Parathyroid adenoma (tissue), 2 donors: ENCODE measurements at regions not wholly inside any gene's neighbourhood (a gene's known extent, or its start where the extent isn't known, plus 50 kb on each side); places are given as distances from the start of the nearest gene placed in this dataset.

Experiments used
- H2AFZ ChIP-seq: fragments of 300-600 bp; sonication (generic); one replicate; pipeline ENCODE4 v1.7.0; 2017; ENCODE audit warnings: antibody characterized with exemption, mild to moderate bottlenecking
- H3K27ac ChIP-seq: fragments of 300-600 bp; sonication (generic); one replicate; pipeline ENCODE4 v1.7.0; 2017
- H3K27me3 ChIP-seq: fragments of 300-600 bp; sonication (generic); one replicate; pipeline ENCODE4 v1.7.0; 2017; ENCODE audit warnings: low read length; ENCODE audit not compliant: control insufficient read depth, insufficient read depth
- H3K36me3 ChIP-seq: fragments of 300-600 bp; sonication (generic); one replicate; pipeline ENCODE4 v1.7.0; 2017; ENCODE audit warnings: low read length; ENCODE audit not compliant: control insufficient read depth, insufficient read depth
- H3K4me1 ChIP-seq: fragments of 300-600 bp; sonication (generic); one replicate; pipeline ENCODE4 v1.7.0; 2017; ENCODE audit warnings: control low read depth
- H3K4me2 ChIP-seq: fragments of 300-600 bp; sonication (generic); one replicate; pipeline ENCODE4 v1.7.0; 2017; ENCODE audit warnings: low read length
- H3K4me3 ChIP-seq: fragments of 300-600 bp; sonication (generic); one replicate; pipeline ENCODE4 v1.7.0; 2017; ENCODE audit warnings: low read depth, low read length
- H3K79me2 ChIP-seq: fragments of 300-600 bp; sonication (generic); one replicate; pipeline ENCODE4 v1.7.0; 2017; ENCODE audit warnings: control low read depth
- H3K9ac ChIP-seq: fragments of 300-600 bp; sonication (generic); one replicate; pipeline ENCODE4 v1.7.0; 2017; ENCODE audit warnings: mild to moderate bottlenecking
- H3K9me3 ChIP-seq: fragments of 300-600 bp; sonication (generic); one replicate; pipeline ENCODE4 v1.7.0; 2017; ENCODE audit warnings: low read length; ENCODE audit not compliant: control insufficient read depth
- TF ChIP-seq, protein P1 (sequence below): fragments of 300-600 bp; sonication (generic); IDR thresholded peaks from one replicate; pipeline ENCODE4 v1.7.0; 2017; ENCODE audit warnings: antibody characterized with exemption, mild to moderate bottlenecking
- donor health status: primary hyperparathyroidism.

DNA sequence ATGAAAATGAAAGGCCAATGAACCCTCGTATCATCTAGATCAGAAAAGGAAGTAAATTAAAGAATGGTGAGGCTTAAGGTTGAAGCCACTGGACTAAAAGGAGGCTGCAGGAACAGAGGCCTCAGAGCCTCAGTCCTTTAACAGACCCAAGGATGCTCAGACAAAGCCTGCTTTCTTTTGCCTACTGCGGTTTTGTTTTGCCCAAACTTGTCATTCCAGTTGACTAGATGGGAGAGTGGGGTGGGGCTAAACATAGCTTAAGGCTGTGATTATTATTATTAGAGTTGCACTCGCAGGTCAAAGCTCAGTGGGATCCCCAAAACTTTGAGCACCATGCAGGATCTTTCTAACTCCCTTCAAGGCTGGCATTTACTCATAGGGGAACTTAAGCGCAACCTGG, 163.9 kb downstream of the RBM46 start:
- H3K27ac ChIP-seq, result no peak overlapping the region
- no peaks in the 10 kb centered on the region for H3K4me1 ChIP-seq
- H3K4me2 ChIP-seq, result no peak overlapping the region
- no peak overlapping the region for H3K4me3 ChIP-seq
- H3K79me2 ChIP-seq, result no peaks in the 10 kb centered on the region
- TF ChIP-seq, protein P1, sequence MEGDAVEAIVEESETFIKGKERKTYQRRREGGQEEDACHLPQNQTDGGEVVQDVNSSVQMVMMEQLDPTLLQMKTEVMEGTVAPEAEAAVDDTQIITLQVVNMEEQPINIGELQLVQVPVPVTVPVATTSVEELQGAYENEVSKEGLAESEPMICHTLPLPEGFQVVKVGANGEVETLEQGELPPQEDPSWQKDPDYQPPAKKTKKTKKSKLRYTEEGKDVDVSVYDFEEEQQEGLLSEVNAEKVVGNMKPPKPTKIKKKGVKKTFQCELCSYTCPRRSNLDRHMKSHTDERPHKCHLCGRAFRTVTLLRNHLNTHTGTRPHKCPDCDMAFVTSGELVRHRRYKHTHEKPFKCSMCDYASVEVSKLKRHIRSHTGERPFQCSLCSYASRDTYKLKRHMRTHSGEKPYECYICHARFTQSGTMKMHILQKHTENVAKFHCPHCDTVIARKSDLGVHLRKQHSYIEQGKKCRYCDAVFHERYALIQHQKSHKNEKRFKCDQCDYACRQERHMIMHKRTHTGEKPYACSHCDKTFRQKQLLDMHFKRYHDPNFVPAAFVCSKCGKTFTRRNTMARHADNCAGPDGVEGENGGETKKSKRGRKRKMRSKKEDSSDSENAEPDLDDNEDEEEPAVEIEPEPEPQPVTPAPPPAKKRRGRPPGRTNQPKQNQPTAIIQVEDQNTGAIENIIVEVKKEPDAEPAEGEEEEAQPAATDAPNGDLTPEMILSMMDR, result no peak
- no peaks in the 10 kb centered on the region for H3K36me3 ChIP-seq
- H3K9me3 ChIP-seq, result no peaks in the 10 kb centered on the region
- H3K27me3 ChIP-seq, result no peaks in the 10 kb centered on the region
- H2AFZ ChIP-seq, result no peak overlapping the region
- no peak overlapping the region for H3K9ac ChIP-seq

DNA sequence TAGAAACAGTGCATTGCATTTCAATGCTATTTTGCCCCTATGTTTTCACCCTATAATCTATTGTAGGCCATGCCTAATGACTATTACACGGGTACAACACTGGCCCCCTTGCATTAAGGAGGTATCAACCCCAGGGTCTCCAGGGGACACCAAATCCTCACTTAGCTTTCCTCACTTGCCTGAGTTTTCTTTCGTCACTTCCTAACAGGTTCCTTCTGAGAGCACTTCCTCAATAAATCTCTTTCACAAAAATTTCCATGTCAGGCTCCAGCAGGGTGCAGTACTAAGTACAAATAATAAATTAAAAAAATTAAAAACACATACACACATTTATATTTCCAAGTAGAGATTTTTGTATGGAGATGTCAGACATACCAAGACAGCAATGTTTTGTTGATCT, 165.0 kb downstream of the RBM46 start:
- Histone ChIP-seq H3K36me3 (no peaks in the 10 kb centered on the region), H3K9ac (no peak overlapping the region), H3K4me1 (no peaks in the 10 kb centered on the region), H3K27me3 (no peaks in the 10 kb centered on the region), H3K4me3 (no peak overlapping the region), H3K27ac (no peak overlapping the region), H2AFZ (no peak overlapping the region), H3K79me2 (no peaks in the 10 kb centered on the region), H3K9me3 (no peaks in the 10 kb centered on the region), H3K4me2 (no peak overlapping the region)
- TF ChIP-seq, protein P1, result no peak

DNA sequence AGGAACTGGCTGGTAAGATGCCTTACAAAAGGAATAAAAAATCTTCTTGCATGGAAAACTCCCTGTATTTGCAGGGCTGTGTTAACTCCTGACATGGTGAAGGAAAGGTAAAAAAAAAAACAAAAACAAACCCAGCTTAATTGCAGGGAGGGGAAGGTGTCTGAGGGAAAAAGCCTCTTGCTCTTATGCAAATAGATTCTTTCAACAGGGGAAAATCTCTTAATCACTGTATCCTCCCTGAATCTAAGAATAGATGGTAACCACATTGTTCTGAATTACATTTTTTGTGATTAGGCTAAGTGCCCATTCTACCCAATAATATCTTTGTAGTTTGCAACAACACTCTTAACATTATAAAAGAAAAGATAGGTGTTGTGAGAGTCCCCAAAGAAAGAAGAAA, 172.6 kb downstream of the RBM46 start:
- Histone ChIP-seq H2AFZ (no peak overlapping the region), H3K36me3 (no peaks in the 10 kb centered on the region), H3K27ac (no peak overlapping the region), H3K4me3 (no peak overlapping the region), H3K4me1 (no peaks in the 10 kb centered on the region), H3K79me2 (no peaks in the 10 kb centered on the region), H3K4me2 (no peak overlapping the region), H3K9ac (no peak overlapping the region), H3K27me3 (no peaks in the 10 kb centered on the region), H3K9me3 (no peaks in the 10 kb centered on the region)
- TF ChIP-seq, protein P1, result no peak

DNA sequence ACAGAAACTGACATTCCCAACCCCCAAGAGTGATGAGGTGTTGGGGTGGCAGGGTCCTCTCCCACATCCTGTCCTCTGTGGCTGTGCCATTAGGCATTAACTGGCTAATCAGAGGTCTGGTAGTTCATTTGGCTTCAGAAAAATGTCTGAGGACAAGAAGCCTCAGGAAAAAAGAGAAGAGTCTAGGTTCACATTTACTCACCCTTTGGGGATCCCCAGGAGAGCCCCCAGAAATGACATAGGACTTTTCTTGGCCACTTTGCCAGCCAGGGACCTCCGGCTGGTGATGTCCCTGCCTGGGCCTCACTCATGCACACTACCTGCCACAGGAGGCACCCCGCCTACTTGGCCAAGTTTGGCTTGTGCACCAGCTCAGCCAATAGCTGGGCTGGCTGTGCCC, 173.0 kb downstream of the RBM46 start:
- Histone ChIP-seq H3K9ac (no peak overlapping the region), H3K36me3 (no peaks in the 10 kb centered on the region), H3K4me3 (no peak overlapping the region), H3K79me2 (no peaks in the 10 kb centered on the region), H3K4me1 (no peaks in the 10 kb centered on the region), H3K9me3 (no peaks in the 10 kb centered on the region), H3K4me2 (no peak overlapping the region), H3K27ac (no peak overlapping the region), H2AFZ (no peak overlapping the region), H3K27me3 (no peaks in the 10 kb centered on the region)
- TF ChIP-seq, protein P1, result no peak

DNA sequence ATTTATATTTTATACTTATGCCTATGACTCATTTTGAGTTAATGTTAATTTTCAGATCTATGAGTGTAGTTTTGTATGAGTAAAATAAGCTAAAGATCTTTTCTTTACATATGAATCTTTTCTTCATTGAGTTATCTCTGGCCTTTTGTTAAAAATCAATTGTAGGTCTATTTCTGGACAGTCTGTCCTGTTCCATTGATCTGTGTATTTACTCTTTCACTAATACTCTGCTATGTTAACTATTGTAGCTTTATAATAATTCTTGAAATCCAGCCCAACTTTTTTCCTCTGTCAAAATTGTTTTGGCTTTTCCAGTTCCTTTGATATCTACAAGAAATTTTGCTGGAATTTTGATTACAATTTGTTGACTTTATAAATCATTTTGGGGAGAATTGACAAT, 177.0 kb downstream of the RBM46 start:
- TF ChIP-seq, protein P1, result no peak
- no peak overlapping the region for H3K27ac ChIP-seq

More for the DNA sequence above, 177.0 kb downstream of the RBM46 start:
- H3K9ac ChIP-seq, result no peak overlapping the region
- H3K4me1 ChIP-seq, result no peaks in the 10 kb centered on the region
- H3K9me3 ChIP-seq, result no peaks in the 10 kb centered on the region
- H3K36me3 ChIP-seq, result no peaks in the 10 kb centered on the region
- no peak overlapping the region for H3K4me2 ChIP-seq
- no peaks in the 10 kb centered on the region for H3K79me2 ChIP-seq
- H3K27me3 ChIP-seq, result no peaks in the 10 kb centered on the region
- H3K4me3 ChIP-seq, result no peak overlapping the region
- no peak overlapping the region for H2AFZ ChIP-seq
